NOMO-1 (cell line): ENCODE measurements at regions not wholly inside any gene's neighbourhood (a gene's known extent, or its start where the extent isn't known, plus 50 kb on each side); places are given as distances from the start of the nearest gene placed in this dataset.

ENCODE experiments used
- DNase-seq, 2 experiments: peaks; one replicate each; lab custom pipeline; 2025; ENCODE audit not compliant: unreplicated experiment in 2 of 2; lab: John Stamatoyannopoulos, UW

DNA sequence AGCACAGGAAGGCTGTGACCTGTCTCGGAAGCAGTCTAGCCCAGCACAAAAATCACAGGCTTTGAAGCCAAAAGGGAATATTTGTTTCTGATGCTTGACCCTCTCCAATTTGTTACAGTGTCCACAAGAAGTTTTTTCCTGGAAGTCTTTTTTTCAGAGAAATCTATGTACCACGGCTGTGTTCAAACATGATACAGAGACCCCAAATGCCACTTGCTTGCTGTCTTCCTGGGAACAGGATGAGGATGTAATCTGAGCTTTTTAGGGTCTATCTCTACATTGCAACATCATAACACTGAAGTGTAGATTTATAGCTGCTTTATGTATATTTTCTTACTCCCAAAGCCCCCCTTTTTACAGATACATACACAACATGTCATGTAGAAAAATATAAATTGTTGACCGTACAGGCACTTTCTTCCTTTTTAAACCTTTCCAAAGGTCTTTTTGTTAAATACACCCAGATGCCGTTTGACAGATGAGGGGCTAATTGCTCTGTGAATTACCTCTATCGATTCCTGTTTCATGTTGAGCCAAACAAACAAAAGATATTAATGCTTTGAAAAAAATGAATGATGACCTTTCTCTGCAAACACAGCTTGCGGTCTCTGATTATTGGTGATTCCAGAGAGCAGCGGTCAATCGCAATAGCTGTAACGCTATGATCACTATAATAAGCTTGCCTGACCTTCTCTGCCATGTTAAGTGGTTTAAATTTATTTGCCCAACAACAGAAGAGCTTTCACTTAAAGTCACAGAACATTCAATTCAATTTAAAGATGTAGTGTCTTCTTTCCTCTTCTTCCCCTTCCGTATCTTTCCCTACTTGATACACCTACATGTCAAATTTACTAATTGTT, 875.9 kb upstream of the NR2F2 start:
- DNase-seq, result no peak

DNA sequence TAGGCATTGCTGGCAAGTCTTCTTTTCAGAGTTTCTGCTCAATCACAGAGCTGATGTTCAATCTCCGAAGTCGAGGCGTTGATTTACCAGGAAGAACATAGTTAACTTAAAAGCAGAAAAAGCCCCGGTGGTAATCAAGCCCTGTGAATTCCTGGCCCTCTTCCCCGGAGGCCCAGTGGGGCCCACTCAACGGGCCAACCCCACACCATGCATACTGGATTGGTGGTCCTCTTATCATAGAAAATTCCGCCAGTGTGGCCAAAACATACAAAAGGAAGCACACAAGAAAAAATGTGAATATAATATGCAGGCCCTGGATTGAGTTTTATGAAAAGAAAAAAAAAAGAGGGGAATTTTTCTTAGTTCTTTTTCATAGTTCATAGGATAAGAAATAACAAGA, 873.0 kb upstream of the NR2F2 start:
- DNase-seq, result no peak

DNA sequence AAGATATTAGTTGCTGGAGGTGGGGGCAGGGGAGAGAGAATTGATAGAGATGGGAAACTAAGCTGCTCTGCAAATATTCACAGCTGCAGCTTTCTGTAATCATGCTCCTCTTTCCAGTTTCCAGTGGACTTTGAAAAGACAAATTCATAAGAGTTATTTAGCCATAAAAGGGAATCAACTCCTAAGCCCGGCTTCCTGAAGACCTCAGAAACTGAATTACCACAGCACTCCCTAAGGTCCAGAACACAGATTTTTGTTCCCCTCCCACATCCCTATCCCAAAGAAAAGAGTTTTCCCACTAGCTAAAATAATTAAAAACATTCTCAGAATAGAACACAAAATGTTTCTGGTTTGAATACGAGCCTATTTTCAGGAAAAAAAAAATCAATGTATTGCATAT, 871.8 kb upstream of the NR2F2 start:
- no peak for DNase-seq

DNA sequence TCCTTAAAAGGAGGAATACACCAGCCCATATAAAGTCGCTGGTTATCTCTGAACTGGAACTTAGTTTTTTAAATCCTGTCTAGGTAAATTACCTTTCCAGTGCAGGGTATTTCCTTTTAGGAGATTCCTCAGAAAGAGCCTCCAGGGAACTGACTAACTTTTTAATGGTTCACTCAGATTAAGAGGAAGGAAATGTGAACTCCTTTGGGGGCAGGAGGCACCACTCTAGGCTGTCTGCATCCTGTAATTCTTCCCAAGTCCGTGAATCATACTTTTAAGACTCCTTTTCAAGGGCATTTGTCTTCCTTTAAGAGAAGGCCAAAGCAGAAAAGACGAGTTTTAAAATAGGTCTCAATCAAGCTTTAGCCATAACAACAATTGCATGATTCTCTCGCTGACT, 871.2 kb upstream of the NR2F2 start:
- DNase-seq, result no peak

DNA sequence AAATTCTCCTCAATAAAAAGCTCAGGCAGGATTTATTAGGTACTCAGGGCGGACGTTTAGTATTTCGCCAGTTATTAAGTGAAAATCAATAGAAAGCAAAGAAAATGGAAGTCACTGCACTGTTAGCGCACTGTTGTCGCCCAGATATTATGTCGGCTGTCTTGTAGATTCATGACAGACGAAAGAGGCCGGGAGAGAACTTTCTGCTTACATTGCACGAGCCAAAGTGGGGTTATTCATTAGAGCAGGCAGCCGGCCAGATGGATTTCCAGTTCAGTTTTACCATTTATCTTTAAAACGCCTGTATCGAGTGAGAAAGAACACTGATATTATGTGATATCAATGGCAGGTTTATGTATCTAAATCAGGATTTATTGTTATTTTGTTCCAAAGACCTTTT, 866.0 kb upstream of the NR2F2 start:
- no peak for DNase-seq

DNA sequence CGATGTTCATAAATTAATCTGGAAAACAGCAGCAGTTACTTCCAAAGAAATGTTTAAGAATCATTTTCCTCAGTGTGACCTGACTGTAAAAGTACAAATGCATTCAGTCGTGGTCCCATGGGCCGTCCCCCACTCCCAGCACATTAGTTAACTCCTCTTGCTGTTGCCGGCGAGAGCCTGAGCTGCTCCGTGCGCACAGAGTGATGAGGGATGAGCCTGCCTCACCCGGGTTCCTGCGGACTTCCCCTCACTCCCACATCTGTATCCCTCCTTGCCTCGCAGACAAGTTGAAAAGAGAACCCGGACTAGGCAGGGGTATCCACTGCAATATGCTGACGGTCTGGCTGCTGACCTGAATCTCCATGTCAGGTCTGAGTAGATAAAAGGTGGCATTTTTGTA, 861.7 kb upstream of the NR2F2 start:
- DNase-seq, result no peak

DNA sequence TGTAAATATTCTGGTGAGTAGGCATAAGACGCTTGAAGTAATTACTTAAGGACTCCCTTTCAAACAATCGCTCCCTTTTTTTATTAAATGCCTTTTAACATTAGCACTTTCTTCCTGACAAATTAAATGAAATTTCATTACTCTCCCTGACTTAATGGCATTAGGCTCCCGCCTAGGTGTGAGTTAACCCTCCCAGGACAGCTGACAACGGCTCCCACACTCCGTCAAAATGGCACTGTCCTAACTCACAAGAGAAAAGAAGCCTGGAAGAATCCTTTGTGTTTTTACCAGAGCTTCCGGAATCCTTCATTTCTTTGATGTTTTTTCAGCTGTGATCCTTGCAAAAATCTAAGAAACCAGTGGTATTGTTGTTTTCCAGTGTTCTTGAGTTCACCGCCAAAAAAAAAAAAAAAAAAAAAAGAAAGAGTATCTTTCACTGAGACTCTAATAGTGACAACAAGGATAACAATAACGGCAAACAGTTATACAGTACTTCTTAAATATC, 861.0 kb upstream of the NR2F2 start:
- DNase-seq, result no peak

DNA sequence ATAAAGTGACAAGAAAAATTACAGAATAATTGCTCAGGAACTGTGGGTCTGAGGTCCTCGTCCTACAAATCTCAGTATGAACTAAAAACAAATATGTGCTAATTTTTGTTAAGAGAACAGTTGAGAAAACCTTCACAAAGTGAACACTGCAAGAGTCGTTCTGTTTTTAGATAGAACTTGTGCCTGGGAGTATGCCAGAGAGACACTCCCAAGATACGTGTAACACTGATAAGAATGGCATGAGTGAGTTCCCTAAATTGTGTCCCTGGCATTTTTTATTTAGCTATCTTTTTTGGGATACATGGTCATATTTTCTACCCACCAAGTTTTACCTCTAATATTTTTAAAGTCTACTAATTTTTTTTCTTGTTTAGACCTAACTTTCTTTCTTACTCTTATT, 860.0 kb upstream of the NR2F2 start:
- no peak for DNase-seq

DNA sequence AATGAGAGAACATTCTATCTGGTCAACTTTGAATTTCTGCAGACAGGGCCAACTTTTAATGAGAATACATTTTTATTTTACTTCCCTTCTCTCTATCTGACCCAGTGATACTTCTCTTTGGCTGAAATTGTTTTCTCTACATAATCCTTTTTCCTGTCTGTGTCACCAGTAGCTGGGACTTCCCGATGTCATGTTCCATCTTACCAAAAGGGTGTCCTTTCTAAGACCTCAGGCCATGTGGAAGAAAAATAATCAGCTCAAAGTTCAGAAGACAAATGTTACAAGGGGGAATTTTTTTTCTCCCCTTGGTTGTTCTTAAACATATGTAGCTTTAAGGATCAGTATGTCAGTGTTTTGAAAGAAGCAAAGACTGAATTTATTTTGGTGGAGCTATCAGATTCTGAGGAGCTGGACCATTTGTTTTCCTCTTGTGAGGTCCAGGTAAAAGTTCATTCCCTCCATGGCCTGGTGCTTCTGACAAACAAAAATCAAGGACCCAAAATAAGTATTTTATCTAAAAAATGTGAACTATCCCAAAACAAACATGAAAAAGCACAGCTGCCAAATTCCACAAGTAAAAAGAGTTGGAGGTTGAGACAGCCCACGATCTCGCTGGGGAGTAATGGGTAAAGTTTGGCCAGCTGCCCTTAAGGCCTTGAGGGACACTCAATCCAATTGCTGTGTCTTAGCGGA, 859.4 kb upstream of the NR2F2 start:
- no peak for DNase-seq

DNA sequence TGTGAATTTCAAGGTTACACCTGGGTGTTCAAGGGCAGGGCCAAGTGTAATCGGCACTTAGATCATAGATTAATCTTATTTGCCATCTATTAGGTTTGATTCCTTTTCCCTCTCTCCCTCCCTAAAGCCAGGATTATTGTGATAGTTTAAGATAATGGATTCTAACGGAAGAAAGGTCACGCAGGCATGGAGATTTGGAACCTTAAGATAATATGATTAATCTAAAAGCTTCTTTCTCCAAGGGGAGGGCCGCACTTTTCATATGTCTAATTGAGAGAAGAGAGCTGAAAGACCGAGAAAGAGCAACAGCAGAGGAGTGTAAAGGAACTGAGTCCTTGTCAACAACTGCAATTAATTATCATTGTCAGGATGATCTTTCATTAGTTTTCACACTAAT, 858.8 kb upstream of the NR2F2 start:
- no peak for DNase-seq

DNA sequence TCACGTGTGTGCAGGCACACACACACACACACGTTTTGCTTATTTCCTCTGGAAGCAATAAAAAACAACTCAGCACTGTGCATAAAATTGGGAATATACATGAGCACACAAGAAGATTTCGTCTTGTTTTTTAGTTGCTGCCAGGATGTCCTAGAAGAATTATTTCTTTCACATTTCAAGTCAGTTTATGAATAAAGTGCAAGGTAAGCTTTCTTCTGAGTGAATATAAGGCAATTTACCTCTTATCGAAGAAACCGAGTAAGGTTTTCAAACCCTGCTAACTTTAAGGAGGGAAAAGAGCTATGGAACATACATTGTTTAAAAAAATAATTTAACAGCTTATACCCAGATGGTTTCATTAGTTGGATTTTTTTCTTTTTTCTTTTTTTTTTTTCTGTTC, 855.4 kb upstream of the NR2F2 start:
- no peak for DNase-seq

DNA sequence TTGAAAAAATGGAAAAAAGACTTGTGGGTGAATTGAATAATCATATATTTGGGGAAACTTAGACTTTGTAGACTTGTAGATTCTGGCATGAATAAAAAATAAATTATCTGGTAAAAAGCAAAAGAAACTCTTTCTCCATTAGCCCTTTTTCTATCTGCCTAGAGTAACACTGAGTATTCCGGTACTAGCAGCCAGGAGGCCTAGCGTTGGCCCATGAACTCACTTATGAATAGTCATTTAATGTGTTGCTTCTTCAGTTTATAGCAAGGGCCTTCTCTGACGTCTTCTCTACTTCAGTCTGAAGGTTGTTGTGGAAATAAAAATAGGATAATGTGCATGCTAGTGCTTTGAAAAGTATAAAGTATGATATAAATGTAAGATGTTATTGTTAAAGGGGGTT, 851.2 kb upstream of the NR2F2 start:
- no peak for DNase-seq

DNA sequence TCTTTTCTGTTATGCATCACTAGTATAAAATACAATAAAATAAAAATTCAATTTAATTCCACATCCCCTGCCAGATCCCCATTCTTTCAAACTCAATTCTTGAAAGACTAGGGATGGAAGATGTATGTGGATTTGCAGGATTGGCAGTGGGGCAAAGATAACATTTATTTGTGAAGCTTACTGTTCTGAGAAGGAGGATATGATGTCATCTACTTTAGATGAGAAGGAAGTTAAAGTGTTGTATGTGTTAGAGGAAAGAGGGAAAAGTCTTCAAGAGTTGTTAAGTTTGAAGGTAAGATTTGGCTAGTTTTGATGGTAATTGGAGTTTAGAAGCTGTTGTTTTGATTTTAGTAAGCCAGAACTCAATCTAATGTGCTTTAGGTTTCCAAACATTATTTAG, 845.1 kb upstream of the NR2F2 start:
- no peak for DNase-seq

DNA sequence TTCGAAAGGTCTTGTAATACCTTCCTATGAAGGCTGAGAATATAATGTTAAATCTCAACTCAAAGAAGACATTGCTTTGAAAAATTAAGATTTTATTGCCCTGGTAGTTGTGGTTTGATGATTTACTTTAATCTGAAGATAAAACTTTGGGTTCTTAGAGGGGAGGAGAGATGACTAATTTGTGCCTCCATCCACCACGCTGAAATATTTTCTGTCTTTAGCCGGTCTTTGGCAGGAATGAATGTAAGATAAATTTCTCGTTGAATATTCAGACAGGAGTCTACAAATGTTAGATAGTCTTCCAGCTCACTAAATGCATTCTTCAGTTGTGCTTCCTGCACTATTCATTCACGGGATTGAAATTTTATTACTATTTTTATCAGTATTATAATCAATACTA, 844.3 kb upstream of the NR2F2 start:
- DNase-seq, result no peak

DNA sequence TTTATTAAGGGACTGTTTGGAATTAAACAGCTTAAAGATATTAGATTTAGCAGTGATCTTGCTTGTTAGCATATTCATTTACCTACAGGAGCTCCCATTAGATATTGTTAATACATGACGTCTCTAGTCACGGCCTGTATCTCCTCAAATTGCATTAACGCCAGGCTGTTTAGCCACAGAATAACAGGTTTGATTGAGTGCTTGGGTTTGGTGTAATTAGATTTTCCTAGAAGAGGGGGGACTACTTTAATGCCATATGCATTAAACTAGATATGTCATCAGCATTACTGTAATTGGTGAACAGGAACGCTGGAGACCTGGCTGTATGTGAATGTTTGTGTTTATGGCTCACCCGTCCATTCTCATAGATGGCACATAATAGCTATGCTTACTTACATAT, 841.4 kb upstream of the NR2F2 start:
- no peak for DNase-seq

DNA sequence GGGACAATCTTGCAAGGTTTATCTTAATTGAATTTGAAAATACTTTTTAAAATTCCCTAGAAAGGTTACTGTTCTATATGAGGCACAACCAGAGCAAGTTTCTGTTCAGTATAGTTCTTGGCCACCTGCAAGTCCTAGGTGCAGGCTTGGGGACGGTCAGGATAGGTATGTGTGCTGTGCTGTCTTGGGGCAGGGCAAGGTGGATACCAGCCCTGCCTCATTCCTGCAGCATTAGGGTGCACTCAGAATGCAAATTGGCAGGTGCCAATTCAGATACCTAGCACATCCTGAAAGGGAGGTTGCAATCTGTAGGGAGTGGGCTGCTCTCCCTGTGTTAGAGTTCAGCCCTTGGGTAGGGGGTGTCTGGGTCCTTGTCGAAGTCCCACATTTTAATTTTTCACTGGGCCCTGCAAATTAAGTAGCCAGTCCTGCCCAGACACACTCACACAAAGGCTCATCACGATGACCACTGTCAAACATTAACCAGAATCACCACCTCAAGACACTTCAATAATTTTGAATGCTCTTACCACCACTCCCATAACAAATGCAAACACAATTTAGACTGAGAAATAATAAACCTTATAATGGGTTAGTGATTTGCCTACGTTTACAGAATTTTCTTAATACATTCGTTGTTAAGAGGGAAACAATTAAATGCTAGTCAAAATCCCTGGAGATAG, 838.0 kb upstream of the NR2F2 start:
- no peak for DNase-seq

DNA sequence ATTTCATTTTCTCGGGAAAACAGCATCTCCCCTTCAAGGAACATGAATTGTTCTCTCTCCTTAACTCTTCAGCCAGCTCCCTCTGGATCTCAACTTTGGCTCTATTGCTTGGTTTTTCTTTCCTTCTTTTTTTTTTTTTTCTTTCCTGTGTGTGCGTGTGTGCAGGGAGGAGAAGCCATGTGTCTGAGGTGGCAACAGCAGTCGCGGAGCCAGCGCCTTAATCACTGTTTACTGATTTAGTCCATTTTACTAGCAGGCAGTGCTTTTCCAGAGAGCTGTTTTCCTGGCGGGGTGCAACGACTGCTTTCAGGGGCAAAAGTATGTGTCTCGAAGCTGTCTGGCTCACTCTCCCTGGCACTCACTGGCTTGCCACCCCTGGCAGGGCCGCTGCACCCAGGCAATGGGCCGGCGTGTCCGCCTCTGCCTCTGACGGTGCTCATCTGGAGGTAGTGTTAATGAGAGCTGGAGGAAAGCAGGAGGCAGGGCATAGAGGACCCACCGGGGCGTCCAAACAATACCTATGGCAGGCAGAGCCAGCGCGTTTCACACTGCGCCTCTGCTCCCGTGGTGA, 835.4 kb upstream of the NR2F2 start:
- no peak for DNase-seq

DNA sequence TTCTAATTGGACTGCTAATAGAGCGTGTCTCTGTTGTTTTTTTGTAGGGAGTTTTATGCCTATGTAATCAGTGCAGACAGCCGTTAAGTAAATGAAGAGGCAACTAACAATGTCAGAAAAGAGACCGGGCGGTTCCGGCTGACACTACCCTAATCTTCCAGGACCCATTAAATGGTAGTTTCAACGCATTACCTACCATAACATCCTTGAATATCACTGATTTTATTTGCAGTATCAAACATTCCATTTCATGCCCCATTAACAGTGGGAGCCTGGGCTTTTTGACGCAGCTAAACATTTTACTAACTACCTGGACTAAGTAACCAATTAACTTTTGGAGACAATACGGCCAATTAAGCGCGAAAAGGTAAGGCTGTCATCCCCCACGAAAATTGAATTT, 832.9 kb upstream of the NR2F2 start:
- no peak for DNase-seq

DNA sequence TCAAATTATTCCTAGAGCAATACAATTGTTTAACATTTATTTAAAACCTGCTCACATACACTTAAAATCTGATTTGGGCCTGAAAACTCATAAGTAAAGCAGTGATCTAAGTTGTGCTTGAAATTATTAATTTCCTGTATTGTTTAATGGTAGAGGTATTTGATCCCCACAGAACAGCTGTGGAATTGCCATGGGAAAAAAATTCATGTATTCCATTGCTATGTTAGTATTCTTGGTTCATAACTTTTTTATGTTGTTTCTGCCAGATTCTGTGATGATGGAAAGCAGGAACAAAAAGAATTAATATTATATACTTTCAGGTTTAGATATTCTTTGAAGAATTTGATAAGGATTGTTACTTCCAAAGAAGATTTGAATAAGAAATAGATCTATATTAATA, 831.5 kb upstream of the NR2F2 start:
- no peak for DNase-seq

DNA sequence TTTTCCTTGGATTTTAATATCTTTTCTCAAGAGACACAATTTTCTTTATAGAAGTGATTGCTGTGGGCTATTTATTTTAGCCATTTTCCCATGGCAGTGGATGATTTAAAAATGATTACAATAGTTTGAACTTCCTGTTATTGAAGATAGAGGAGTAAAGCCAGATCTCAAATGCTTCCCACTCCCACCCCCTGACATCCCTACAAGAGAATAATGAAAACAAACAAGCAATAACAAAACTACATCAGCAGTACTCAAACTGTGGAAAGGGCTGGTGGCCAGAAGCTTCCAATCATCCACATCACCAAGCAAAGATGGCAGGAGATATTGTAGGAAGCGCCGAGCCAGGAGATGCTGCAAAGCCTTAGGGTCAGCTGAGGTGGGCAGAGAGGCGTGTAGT, 831.1 kb upstream of the NR2F2 start:
- no peak for DNase-seq

DNA sequence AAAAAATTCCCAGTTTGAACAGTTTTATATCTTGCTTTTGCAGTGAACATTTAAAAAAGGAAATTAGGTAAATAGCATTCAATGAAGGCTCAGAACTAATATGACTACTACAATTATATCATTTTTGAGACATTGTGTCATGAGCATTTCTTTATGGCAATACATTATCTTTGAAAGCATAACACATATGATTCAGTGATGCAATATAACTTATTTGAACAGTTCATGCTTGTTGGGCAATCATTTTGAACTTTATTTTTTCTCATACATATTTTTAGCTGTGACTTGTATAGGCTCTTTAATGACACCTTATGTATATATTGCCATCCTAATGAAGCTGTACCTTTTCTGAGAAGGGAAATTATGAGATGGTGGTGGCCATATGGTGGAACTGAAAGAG, 828.6 kb upstream of the NR2F2 start:
- no peak for DNase-seq
